ENCODE measurements at regions not wholly inside any gene's neighbourhood (a gene's known extent, or its start where the extent isn't known, plus 50 kb on each side); places are given as distances from the start of the nearest gene placed in this dataset.

GRCh38 chr14:100388103-100389054, 65.2 kb downstream of the SLC25A47 start (continued):
- TF ChIP-seq, protein P1, sequence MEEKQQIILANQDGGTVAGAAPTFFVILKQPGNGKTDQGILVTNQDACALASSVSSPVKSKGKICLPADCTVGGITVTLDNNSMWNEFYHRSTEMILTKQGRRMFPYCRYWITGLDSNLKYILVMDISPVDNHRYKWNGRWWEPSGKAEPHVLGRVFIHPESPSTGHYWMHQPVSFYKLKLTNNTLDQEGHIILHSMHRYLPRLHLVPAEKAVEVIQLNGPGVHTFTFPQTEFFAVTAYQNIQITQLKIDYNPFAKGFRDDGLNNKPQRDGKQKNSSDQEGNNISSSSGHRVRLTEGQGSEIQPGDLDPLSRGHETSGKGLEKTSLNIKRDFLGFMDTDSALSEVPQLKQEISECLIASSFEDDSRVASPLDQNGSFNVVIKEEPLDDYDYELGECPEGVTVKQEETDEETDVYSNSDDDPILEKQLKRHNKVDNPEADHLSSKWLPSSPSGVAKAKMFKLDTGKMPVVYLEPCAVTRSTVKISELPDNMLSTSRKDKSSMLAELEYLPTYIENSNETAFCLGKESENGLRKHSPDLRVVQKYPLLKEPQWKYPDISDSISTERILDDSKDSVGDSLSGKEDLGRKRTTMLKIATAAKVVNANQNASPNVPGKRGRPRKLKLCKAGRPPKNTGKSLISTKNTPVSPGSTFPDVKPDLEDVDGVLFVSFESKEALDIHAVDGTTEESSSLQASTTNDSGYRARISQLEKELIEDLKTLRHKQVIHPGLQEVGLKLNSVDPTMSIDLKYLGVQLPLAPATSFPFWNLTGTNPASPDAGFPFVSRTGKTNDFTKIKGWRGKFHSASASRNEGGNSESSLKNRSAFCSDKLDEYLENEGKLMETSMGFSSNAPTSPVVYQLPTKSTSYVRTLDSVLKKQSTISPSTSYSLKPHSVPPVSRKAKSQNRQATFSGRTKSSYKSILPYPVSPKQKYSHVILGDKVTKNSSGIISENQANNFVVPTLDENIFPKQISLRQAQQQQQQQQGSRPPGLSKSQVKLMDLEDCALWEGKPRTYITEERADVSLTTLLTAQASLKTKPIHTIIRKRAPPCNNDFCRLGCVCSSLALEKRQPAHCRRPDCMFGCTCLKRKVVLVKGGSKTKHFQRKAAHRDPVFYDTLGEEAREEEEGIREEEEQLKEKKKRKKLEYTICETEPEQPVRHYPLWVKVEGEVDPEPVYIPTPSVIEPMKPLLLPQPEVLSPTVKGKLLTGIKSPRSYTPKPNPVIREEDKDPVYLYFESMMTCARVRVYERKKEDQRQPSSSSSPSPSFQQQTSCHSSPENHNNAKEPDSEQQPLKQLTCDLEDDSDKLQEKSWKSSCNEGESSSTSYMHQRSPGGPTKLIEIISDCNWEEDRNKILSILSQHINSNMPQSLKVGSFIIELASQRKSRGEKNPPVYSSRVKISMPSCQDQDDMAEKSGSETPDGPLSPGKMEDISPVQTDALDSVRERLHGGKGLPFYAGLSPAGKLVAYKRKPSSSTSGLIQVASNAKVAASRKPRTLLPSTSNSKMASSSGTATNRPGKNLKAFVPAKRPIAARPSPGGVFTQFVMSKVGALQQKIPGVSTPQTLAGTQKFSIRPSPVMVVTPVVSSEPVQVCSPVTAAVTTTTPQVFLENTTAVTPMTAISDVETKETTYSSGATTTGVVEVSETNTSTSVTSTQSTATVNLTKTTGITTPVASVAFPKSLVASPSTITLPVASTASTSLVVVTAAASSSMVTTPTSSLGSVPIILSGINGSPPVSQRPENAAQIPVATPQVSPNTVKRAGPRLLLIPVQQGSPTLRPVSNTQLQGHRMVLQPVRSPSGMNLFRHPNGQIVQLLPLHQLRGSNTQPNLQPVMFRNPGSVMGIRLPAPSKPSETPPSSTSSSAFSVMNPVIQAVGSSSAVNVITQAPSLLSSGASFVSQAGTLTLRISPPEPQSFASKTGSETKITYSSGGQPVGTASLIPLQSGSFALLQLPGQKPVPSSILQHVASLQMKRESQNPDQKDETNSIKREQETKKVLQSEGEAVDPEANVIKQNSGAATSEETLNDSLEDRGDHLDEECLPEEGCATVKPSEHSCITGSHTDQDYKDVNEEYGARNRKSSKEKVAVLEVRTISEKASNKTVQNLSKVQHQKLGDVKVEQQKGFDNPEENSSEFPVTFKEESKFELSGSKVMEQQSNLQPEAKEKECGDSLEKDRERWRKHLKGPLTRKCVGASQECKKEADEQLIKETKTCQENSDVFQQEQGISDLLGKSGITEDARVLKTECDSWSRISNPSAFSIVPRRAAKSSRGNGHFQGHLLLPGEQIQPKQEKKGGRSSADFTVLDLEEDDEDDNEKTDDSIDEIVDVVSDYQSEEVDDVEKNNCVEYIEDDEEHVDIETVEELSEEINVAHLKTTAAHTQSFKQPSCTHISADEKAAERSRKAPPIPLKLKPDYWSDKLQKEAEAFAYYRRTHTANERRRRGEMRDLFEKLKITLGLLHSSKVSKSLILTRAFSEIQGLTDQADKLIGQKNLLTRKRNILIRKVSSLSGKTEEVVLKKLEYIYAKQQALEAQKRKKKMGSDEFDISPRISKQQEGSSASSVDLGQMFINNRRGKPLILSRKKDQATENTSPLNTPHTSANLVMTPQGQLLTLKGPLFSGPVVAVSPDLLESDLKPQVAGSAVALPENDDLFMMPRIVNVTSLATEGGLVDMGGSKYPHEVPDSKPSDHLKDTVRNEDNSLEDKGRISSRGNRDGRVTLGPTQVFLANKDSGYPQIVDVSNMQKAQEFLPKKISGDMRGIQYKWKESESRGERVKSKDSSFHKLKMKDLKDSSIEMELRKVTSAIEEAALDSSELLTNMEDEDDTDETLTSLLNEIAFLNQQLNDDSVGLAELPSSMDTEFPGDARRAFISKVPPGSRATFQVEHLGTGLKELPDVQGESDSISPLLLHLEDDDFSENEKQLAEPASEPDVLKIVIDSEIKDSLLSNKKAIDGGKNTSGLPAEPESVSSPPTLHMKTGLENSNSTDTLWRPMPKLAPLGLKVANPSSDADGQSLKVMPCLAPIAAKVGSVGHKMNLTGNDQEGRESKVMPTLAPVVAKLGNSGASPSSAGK (IDR thresholded peaks at IDR 0.05), result peak; percentile 41; the same call in 1 of the 2 replicates
- TF ChIP-seq RBBP5 (IDR thresholded peaks at IDR 0.05; ENCODE audit: borderline replicate concordance, insufficient read depth, low read length, poor library complexity, severe bottlenecking), result peak; percentile 12
